ENCODE measurements at regions not wholly inside any gene's neighbourhood (a gene's known extent, or its start where the extent isn't known, plus 50 kb on each side); places are given as distances from the start of the nearest gene placed in this dataset.

DNA sequence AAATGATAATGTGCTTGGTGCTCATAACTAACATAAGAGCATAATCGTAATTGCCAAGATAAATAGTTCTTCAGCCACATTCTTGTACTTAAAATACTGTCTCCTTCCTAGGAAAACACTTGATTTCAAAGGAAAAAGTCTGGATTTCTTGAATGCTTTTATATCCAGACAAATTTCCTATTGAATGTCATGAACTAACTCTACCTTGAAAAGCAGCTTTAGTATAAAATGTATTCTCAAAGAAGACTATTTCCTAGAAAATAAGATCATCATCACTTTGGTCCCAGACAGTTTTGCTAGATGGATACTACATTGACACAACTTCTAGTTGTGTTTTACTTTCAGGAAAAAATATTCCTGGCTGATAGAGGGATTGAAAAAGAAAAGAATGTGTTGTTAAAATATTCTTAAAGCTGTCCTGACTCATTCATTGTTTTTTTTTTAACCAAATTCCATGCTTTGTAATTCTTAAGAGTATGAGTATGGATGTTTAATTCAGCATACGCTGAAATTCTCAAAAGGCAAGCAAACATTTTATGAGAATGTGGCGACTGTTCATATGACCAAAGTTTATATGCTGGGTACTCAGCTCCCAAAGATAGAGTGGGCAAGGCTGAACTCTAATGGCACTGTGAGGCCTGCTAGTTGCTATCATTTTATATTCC is 106.1 kb downstream of the PPP1R3A start:
- no peaks in the 10 kb centered on the region for H3K36me3 ChIP-seq
- DNase-seq (no peak), ATAC-seq (no peak)
- H3K27me3 ChIP-seq, result no peaks in the 10 kb centered on the region
- intact Hi-C loops (cut with DNase I), result no loop called here
- no peaks in the 10 kb centered on the region for H3K4me1 ChIP-seq
- no peak overlapping the region for H3K4me3 ChIP-seq
- TF ChIP-seq, protein P1, sequence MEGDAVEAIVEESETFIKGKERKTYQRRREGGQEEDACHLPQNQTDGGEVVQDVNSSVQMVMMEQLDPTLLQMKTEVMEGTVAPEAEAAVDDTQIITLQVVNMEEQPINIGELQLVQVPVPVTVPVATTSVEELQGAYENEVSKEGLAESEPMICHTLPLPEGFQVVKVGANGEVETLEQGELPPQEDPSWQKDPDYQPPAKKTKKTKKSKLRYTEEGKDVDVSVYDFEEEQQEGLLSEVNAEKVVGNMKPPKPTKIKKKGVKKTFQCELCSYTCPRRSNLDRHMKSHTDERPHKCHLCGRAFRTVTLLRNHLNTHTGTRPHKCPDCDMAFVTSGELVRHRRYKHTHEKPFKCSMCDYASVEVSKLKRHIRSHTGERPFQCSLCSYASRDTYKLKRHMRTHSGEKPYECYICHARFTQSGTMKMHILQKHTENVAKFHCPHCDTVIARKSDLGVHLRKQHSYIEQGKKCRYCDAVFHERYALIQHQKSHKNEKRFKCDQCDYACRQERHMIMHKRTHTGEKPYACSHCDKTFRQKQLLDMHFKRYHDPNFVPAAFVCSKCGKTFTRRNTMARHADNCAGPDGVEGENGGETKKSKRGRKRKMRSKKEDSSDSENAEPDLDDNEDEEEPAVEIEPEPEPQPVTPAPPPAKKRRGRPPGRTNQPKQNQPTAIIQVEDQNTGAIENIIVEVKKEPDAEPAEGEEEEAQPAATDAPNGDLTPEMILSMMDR (IDR thresholded peaks at IDR 0.05), result no peak
- H3K9me3 ChIP-seq, result no peaks in the 10 kb centered on the region
- no peak overlapping the region for H3K27ac ChIP-seq

DNA sequence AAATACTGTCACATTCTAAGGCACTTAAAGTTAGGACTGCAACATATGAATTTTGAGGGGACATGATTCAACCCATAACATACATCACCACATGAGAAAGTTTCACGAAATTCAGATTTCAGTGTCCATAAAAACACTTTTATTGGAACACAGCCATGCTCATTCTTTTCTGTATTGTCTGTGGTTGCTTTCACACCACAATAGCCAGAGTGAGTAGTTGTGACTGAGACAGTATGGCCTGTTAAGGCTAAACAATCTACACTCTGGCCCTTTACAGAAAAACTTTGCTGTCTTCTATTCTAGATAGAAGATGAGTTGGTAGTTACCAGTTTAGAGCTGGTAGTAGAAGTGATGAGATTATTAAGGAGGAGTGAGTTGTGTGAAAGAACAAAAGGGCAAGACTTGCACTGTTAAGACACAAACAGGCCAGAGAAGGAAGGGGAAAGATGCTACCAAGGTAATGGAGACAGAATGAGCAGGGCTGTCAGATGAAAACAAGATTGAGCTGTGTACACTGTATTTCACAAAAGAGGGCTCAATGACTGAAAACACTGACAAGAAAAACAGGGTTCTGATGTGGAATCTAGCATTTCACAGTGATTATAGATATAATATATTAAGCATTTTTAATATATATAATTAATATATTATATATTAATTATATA is 108.6 kb downstream of the PPP1R3A start:
- H3K27ac ChIP-seq, result no peak overlapping the region
- no peaks in the 10 kb centered on the region for H3K27me3 ChIP-seq
- DNase-seq, result no peak
- no peaks in the 10 kb centered on the region for H3K4me1 ChIP-seq
- no peaks in the 10 kb centered on the region for H3K36me3 ChIP-seq
- no peaks in the 10 kb centered on the region for H3K9me3 ChIP-seq
- intact Hi-C loops (cut with DNase I), result no loop called here
- ATAC-seq, result no peak
- TF ChIP-seq, protein P1 (IDR thresholded peaks at IDR 0.05), result no peak
- no peak overlapping the region for H3K4me3 ChIP-seq

DNA sequence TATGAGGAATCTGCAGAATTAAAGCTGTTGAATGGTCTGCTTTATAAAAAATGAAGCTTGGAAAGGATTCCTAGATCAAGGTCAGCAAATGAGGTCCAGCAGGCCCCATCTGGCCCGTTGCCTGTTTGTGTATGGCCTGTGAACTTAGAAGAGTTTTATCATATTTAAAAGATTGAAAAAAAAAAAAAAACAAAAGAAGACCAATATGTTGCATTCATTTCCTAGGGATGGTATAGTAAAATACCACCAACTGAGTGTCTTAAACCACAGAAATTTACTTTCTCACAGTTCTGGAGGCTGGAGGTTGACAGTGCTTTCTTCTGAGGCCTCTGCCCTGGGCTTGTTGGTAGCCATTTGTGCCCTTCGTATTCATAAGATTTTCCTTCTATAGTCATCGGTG is 109.2 kb downstream of the PPP1R3A start:
- TF ChIP-seq, protein P1 (IDR thresholded peaks at IDR 0.05), result no peak
- ATAC-seq (no peak), DNase-seq (no peak)
- H3K4me3 ChIP-seq, result no peak overlapping the region
- no peaks in the 10 kb centered on the region for H3K4me1 ChIP-seq
- no peak overlapping the region for H3K27ac ChIP-seq
- H3K9me3 ChIP-seq, result no peaks in the 10 kb centered on the region
- H3K27me3 ChIP-seq, result no peaks in the 10 kb centered on the region
- intact Hi-C loops (cut with DNase I), result no loop called here
- H3K36me3 ChIP-seq, result no peaks in the 10 kb centered on the region

DNA sequence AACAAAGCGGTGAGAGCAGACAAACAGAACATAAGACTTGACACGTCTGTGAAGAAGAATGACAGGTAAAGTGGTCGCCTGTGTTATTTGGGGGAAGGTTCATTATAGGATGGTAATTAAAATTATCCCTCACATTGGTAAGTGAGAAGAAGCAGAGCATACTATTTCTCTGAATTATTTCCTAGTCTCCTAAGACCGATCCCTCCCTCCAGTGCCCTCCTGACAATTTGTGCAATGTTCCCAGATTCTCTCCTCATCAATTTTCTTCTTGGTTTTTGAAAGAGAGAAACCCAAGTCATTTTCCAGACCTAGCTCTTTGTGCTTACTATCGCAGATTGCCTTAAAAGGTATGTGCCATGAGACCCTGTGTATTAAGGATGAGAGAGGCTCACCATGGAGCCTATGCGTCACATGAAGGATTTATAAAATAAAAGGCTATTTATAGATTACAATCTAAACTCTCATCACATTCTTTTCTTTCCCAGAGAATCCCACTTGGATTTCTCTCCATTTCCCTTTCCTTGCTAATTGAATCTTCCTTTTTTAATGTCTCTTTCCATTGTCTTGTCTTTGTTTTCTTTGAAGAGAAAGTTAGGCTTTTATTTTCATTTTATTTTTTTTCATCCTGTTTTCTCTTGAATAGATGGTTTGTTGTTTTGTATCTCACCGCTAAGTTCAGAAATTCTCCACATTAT is 112.0 kb downstream of the PPP1R3A start:
- Histone ChIP-seq H3K27ac (no peak overlapping the region), H3K27me3 (no peaks in the 10 kb centered on the region), H3K9me3 (no peaks in the 10 kb centered on the region), H3K4me3 (no peak overlapping the region), H3K4me1 (no peaks in the 10 kb centered on the region), H3K36me3 (no peaks in the 10 kb centered on the region)
- ATAC-seq (no peak), DNase-seq (no peak)
- TF ChIP-seq, protein P1 (IDR thresholded peaks at IDR 0.05), result no peak
- intact Hi-C loops (cut with DNase I), result no loop called here

DNA sequence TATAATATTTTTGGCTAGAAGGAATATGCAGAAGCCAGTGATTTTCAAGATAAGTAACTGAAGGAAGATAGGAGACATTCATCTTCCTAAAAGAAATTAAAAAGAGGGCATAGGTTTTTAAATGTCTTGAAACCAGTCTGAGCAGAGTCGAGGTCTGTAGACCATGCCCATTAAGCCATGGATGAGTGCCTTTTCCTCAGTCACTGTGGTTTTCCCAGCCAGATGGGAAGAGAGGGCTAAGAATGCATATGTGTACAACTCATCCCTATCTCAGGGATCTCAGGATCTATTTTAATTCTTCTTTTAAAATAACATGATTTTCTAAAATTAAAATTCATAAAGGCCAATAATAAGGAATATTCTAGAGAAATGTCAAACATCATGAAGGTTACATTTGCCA is 112.8 kb downstream of the PPP1R3A start:
- H3K4me3 ChIP-seq, result no peak overlapping the region
- no peak overlapping the region for H3K27ac ChIP-seq
- H3K4me1 ChIP-seq, result no peaks in the 10 kb centered on the region
- intact Hi-C loops (cut with DNase I), result no loop called here
- no peaks in the 10 kb centered on the region for H3K9me3 ChIP-seq
- TF ChIP-seq, protein P1 (IDR thresholded peaks at IDR 0.05), result no peak
- no peak for DNase-seq
- H3K27me3 ChIP-seq, result no peaks in the 10 kb centered on the region
- H3K36me3 ChIP-seq, result no peaks in the 10 kb centered on the region
- ATAC-seq, result no peak

Measured in upper lobe of right lung (tissue), 1 donor.